H1 (cell line): ENCODE measurements at regions not wholly inside any gene's neighbourhood (a gene's known extent, or its start where the extent isn't known, plus 50 kb on each side); places are given as distances from the start of the nearest gene placed in this dataset.

Source experiments
- CTCF ChIA-PET: fragments of 300-600 bp; sonication (Branson Sonifier 250); formaldehyde crosslinking; loops from one replicate; lab custom pipeline; 2021; ENCODE audit not compliant: partially characterized antibody; lab: Charles Lee
- POLR2A ChIA-PET: fragments of 300-600 bp; sonication (Branson Sonifier 250); formaldehyde crosslinking; loops from one replicate; lab custom pipeline; 2021; ENCODE audit warnings: inconsistent platforms; ENCODE audit not compliant: partially characterized antibody; lab: Charles Lee
- DNase-seq, 2 experiments: peaks; one replicate each; pipeline versions ENCODE4 v3.0.0 to v3.0.0-alpha.2; 2010 to 2022; ENCODE audit warnings: low spot score in 2 of 2, low read depth in 1 of 2, mixed read lengths in 1 of 2
- FAIRE-seq: peaks from 2 replicates; lab custom pipeline; 2011; peaks lifted over from hg19 to GRCh38; lab: Jason Lieb, UNC
- H2AFZ ChIP-seq: 2 replicates; pipeline ENCODE4 v1.8.1; 2012; ENCODE audit warnings: low read length, inconsistent platforms
- H2AK5ac ChIP-seq: 2 replicates; pipeline ENCODE4 v1.6.1; 2013; ENCODE audit warnings: low read depth, low read length
- H2BK120ac ChIP-seq: replicated peaks from 2 replicates; pipeline ENCODE3; 2013; ENCODE audit warnings: low read depth, low read length, inconsistent platforms
- H2BK12ac ChIP-seq: 2 replicates; pipeline ENCODE4 v1.6.1; 2013; ENCODE audit warnings: low read depth, low read length
- H2BK15ac ChIP-seq: 2 replicates; pipeline ENCODE4 v1.6.1; 2013; ENCODE audit warnings: low read length
- H2BK20ac ChIP-seq: 2 replicates; pipeline ENCODE4 v1.6.1; 2013; ENCODE audit warnings: low read length
- H2BK5ac ChIP-seq: 2 replicates; pipeline ENCODE4 v1.6.1; 2013; ENCODE audit warnings: low read depth, low read length
- H3K14ac ChIP-seq: 2 replicates; pipeline ENCODE4 v1.6.1; 2013; ENCODE audit warnings: inconsistent platforms; ENCODE audit not compliant: insufficient read length
- H3K18ac ChIP-seq: 2 replicates; pipeline ENCODE4 v1.6.1; 2013; ENCODE audit warnings: low read length; ENCODE audit errors: extremely low read depth
- H3K23ac ChIP-seq: 2 replicates; pipeline ENCODE4 v1.6.1; 2013; ENCODE audit warnings: inconsistent platforms; ENCODE audit not compliant: insufficient read length
- H3K23me2 ChIP-seq: 2 replicates; pipeline ENCODE4 v1.6.1; 2013; ENCODE audit warnings: low read depth, low read length
- H3K27ac ChIP-seq: 2 replicates; pipeline ENCODE4 v1.6.1; 2011; ENCODE audit warnings: low read depth, low read length, inconsistent platforms
- H3K27me3 ChIP-seq, 4 experiments: replicated peaks in 1 of 4; 1 replicate in 1 of 4; 2 replicates in 3 of 4; pipeline versions ENCODE4 v1.6.1 to v1.8.1; 2011 to 2013; ENCODE audit warnings: low read length in 3 of 4, mild to moderate bottlenecking in 3 of 4, inconsistent platforms in 2 of 4, mixed read lengths in 2 of 4, moderate library complexity in 1 of 4; ENCODE audit not compliant: control insufficient read depth in 3 of 4, insufficient read depth in 3 of 4; ENCODE audit errors: extremely low read depth in 1 of 4
- H3K36me3 ChIP-seq, 4 experiments: 2 replicates each; pipeline versions ENCODE4 v1.6.1 to v1.8.1; 2011 to 2013; ENCODE audit warnings: mild to moderate bottlenecking in 4 of 4, low read length in 3 of 4, moderate library complexity in 2 of 4, control low read depth in 1 of 4, inconsistent platforms in 1 of 4; ENCODE audit not compliant: insufficient read depth in 4 of 4, control insufficient read depth in 2 of 4
- H3K4ac ChIP-seq: replicated peaks from 2 replicates; pipeline ENCODE3; 2013; ENCODE audit warnings: low read length, low read depth, mixed read lengths, inconsistent platforms; ENCODE audit not compliant: insufficient read length
- H3K4me1 ChIP-seq, 4 experiments: replicated peaks in 1 of 4; 1 replicate in 1 of 4; 2 replicates in 3 of 4; pipeline versions ENCODE4 v1.6.1 to v1.8.1; 2011 to 2013; ENCODE audit warnings: low read length in 3 of 4, inconsistent platforms in 2 of 4, mixed read lengths in 1 of 4; ENCODE audit not compliant: insufficient read depth in 4 of 4, control insufficient read depth in 3 of 4
- H3K4me2 ChIP-seq, 2 experiments: 2 replicates each; pipeline versions ENCODE4 v1.6.1 to v1.8.1; 2011 to 2013; ENCODE audit warnings: low read depth in 2 of 2, low read length in 2 of 2, control low read depth in 1 of 2, inconsistent platforms in 1 of 2, mild to moderate bottlenecking in 1 of 2; ENCODE audit not compliant: insufficient read depth in 1 of 2
- H3K4me3 ChIP-seq, 4 experiments: fragments of 200-600, 300-600 bp in 1 of 4; sonication (generic), shearing (Covaris generic), sonication (Bioruptor Twin) in 1 of 4; 2 replicates each; pipeline versions ENCODE4 v1.5.1 to v1.8.1; 2011 to 2016; ENCODE audit warnings: low read length in 4 of 4, low read depth in 3 of 4, control low read depth in 2 of 4, inconsistent platforms in 2 of 4, mild to moderate bottlenecking in 2 of 4, mixed read lengths in 1 of 4, moderate library complexity in 1 of 4; ENCODE audit not compliant: insufficient read depth in 2 of 4; ENCODE audit errors: extremely low read depth in 1 of 4
- H3K56ac ChIP-seq: replicated peaks from 2 replicates; pipeline ENCODE3; 2013; ENCODE audit warnings: low read depth, mild to moderate bottlenecking, mixed read lengths, low read length, inconsistent platforms; ENCODE audit not compliant: insufficient read length
- H3K79me1 ChIP-seq: 2 replicates; pipeline ENCODE4 v1.6.1; 2013; ENCODE audit warnings: low read depth, low read length, control low read depth
- H3K79me2 ChIP-seq, 2 experiments: 2 replicates each; pipeline versions ENCODE4 v1.6.1 to v1.8.1; 2012 to 2013; ENCODE audit warnings: low read length in 2 of 2, mild to moderate bottlenecking in 2 of 2, inconsistent platforms in 1 of 2; ENCODE audit not compliant: insufficient read depth in 2 of 2, control insufficient read depth in 1 of 2
- H3K9ac ChIP-seq, 4 experiments: replicated peaks in 1 of 4; 1 replicate in 1 of 4; 2 replicates in 3 of 4; pipeline versions ENCODE4 v1.6.1 to v1.8.1; 2011 to 2013; ENCODE audit warnings: low read depth in 3 of 4, low read length in 3 of 4, control low read depth in 2 of 4, mild to moderate bottlenecking in 2 of 4, moderate library complexity in 2 of 4, inconsistent platforms in 1 of 4; ENCODE audit errors: extremely low read depth in 1 of 4
- H3K9me3 ChIP-seq, 2 experiments: 2 replicates each; pipeline versions ENCODE4 v1.6.1 to v1.8.1; 2012 to 2013; ENCODE audit warnings: mild to moderate bottlenecking in 2 of 2, moderate library complexity in 2 of 2, control low read depth in 1 of 2, inconsistent platforms in 1 of 2, low read depth in 1 of 2, low read length in 1 of 2, mixed read lengths in 1 of 2; ENCODE audit not compliant: insufficient read depth in 2 of 2
- H4K20me1 ChIP-seq, 2 experiments: replicated peaks in 1 of 2; 2 replicates each; pipeline versions ENCODE3 to v1.8.1; 2011 to 2013; ENCODE audit warnings: inconsistent platforms in 2 of 2, low read length in 2 of 2, mild to moderate bottlenecking in 1 of 2; ENCODE audit not compliant: insufficient read depth in 2 of 2, control insufficient read depth in 1 of 2
- H4K5ac ChIP-seq: 2 replicates; pipeline ENCODE4 v1.6.1; 2013; ENCODE audit warnings: low read length, low read depth, mixed read lengths, inconsistent platforms; ENCODE audit not compliant: insufficient read length
- H4K8ac ChIP-seq: 2 replicates; pipeline ENCODE4 v1.8.0; 2013; ENCODE audit warnings: mild to moderate bottlenecking, moderate library complexity, low read length, inconsistent platforms; ENCODE audit not compliant: insufficient read depth; ENCODE audit errors: extremely low read depth
- H4K91ac ChIP-seq: replicated peaks from 2 replicates; pipeline ENCODE3; 2013; ENCODE audit warnings: low read length, mixed read lengths, inconsistent platforms; ENCODE audit not compliant: insufficient read length
- CBX8 ChIP-seq: fragments of 300-800, 300-1000 bp; sonication (generic); IDR thresholded peaks from 2 replicates; pipeline ENCODE4 v1.7.1; 2016; ENCODE audit warnings: low read depth, low read length, borderline replicate concordance
- EZH2 ChIP-seq: fragments of 200-600 bp; sonication (generic); IDR thresholded peaks from 2 replicates; pipeline ENCODE4 v1.7.1; 2012; ENCODE audit warnings: low read depth, mild to moderate bottlenecking, moderate library complexity, low read length, inconsistent platforms; ENCODE audit not compliant: severe bottlenecking
- NANOG ChIP-seq: IDR thresholded peaks from 2 replicates; pipeline ENCODE4 v1.6.1; 2011; ENCODE audit warnings: low read length, low read depth, mild to moderate bottlenecking, inconsistent platforms; ENCODE audit not compliant: insufficient read depth, poor library complexity, severe bottlenecking
- NRF1 ChIP-seq: IDR thresholded peaks from 2 replicates; pipeline ENCODE4 v1.6.1; 2011; ENCODE audit warnings: mild to moderate bottlenecking, low read depth, low read length, improper control_type of control experiment
- RAD21 ChIP-seq, 2 experiments: IDR thresholded peaks in 1 of 2; conservative IDR thresholded peaks in 1 of 2; 2 replicates each; pipeline ENCODE4 v1.6.1; 2011; ENCODE audit warnings: low read depth in 2 of 2, low read length in 2 of 2, improper control_type of control experiment in 1 of 2, inconsistent platforms in 1 of 2, mild to moderate bottlenecking in 1 of 2, moderate library complexity in 1 of 2
- RNF2 ChIP-seq: fragments of 200-900, 300-1000 bp; sonication (generic); IDR thresholded peaks from 2 replicates; pipeline ENCODE4 v1.7.1; 2016; ENCODE audit warnings: borderline replicate concordance, low read depth, mild to moderate bottlenecking, antibody characterized with exemption, low read length; ENCODE audit not compliant: poor library complexity, severe bottlenecking; ENCODE audit errors: missing control alignments
- SIN3A ChIP-seq, 2 experiments: IDR thresholded peaks in 1 of 2; conservative IDR thresholded peaks in 1 of 2; 2 replicates each; pipeline ENCODE4 v1.6.1; 2011 to 2012; ENCODE audit warnings: low read length in 2 of 2, improper control_type of control experiment in 1 of 2, low read depth in 1 of 2, mild to moderate bottlenecking in 1 of 2
- ZNF274 ChIP-seq: IDR thresholded peaks from 2 replicates; pipeline ENCODE4 v1.7.0; 2012; ENCODE audit warnings: low read length, borderline replicate concordance; ENCODE audit errors: extremely low read depth
- WGBS, 2 experiments: shearing (Covaris generic) in 1 of 2; methylation state at CpG; one replicate each; pipeline versions ENCODE4 v1.1.6 to v1.1.7; 2013 to 2015; ENCODE audit warnings: low lambda C conversion rate in 2 of 2, mixed read lengths in 2 of 2, inconsistent platforms in 1 of 2, low coverage in 1 of 2, missing lambda C conversion rate in 1 of 2; ENCODE audit not compliant: insufficient replicate concordance in 2 of 2, insufficient coverage in 1 of 2, insufficient read length in 1 of 2; ENCODE audit errors: extremely low coverage in 1 of 2, missing lambda C conversion rate in 1 of 2; 5-methylcytosine and 5-hydroxymethylcytosine counted together
- TF ChIP-seq, protein P1 (sequence below): IDR thresholded peaks from 2 replicates; pipeline ENCODE4 v1.6.1; 2011; ENCODE audit warnings: low read length, improper control_type of control experiment

DNA sequence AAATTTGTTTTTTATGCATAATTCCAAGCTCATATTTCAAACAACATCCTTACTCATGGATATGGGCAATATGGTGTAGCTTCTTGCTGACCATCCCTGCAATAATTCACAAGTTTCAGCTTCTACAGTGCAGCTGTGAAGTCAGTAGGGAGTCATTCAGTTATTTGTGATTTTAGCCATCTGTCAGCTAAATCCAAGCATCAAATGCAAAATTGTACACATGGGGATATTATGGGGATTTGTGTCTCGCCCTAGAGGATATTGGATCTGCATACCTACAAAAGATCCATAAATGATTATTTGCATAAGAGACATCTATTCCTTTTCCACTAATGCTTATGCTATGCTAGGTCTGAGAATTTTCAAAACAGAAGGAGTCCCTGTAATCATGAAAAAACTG is 217.9 kb upstream of the SLITRK5 start:
- Histone ChIP-seq H3K27me3 (no peaks in the 10 kb centered on the region), H3K23me2 (no peaks in the 10 kb centered on the region), H3K9ac (no peak overlapping the region), H3K14ac (no peak overlapping the region), H3K4me2 (no peak overlapping the region), H4K20me1 (no peaks in the 10 kb centered on the region), H2BK15ac (no peak overlapping the region), H2BK120ac (no peak overlapping the region), H3K4ac (no peak overlapping the region), H2BK5ac (no peak overlapping the region), H3K4me1 (no peaks in the 10 kb centered on the region), H3K79me2 (no peaks in the 10 kb centered on the region), H3K9me3 (no peaks in the 10 kb centered on the region), H3K4me3 (no peak overlapping the region), H2AK5ac (no peak overlapping the region), H3K36me3 (no peaks in the 10 kb centered on the region), H2BK20ac (no peak overlapping the region), H4K5ac (no peak overlapping the region), H3K79me1 (no peaks in the 10 kb centered on the region), H4K8ac (no peak overlapping the region), H2AFZ (no peak overlapping the region), H3K27ac (no peak overlapping the region), H3K56ac (no peak overlapping the region), H4K91ac (no peak overlapping the region), H3K23ac (no peak overlapping the region), H2BK12ac (no peak overlapping the region), H3K18ac (no peak overlapping the region)
- POLR2A ChIA-PET, result no interaction called here
- TF ChIP-seq EZH2 (no peak), CBX8 (no peak), RAD21 (IDR thresholded peaks at IDR 0.05 in 1 of 2, conservative IDR thresholded peaks at IDR 0.05 in 1 of 2; ENCODE audit: low read depth in 2 of 2, low read length in 2 of 2) (no peak), SIN3A (conservative IDR thresholded peaks at IDR 0.05 in 1 of 2, IDR thresholded peaks at IDR 0.05 in 1 of 2; ENCODE audit: low read depth in 1 of 2, low read length in 2 of 2) (no peak), RNF2 (no peak), NANOG (no peak), ZNF274 (no peak), NRF1 (no peak)
- TF ChIP-seq, protein P1, sequence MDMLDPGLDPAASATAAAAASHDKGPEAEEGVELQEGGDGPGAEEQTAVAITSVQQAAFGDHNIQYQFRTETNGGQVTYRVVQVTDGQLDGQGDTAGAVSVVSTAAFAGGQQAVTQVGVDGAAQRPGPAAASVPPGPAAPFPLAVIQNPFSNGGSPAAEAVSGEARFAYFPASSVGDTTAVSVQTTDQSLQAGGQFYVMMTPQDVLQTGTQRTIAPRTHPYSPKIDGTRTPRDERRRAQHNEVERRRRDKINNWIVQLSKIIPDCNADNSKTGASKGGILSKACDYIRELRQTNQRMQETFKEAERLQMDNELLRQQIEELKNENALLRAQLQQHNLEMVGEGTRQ, result no peak
- CTCF ChIA-PET, result no interaction called here
- FAIRE-seq, result no peak
- WGBS, 2 experiments, result 89% methylated on average over 1 of the region's 1 CpG; no CpG with 5 or more reads in 1 of the 2 experiments
- no peak for DNase-seq
